ENCODE measurements at regions not wholly inside any gene's neighbourhood (a gene's known extent, or its start where the extent isn't known, plus 50 kb on each side); places are given as distances from the start of the nearest gene placed in this dataset.
"Not testable (repeated sequence)": the region's sequence is repeated elsewhere in the genome, so short reads cannot be mapped to it uniquely, and the experiment has no call there.

DNA sequence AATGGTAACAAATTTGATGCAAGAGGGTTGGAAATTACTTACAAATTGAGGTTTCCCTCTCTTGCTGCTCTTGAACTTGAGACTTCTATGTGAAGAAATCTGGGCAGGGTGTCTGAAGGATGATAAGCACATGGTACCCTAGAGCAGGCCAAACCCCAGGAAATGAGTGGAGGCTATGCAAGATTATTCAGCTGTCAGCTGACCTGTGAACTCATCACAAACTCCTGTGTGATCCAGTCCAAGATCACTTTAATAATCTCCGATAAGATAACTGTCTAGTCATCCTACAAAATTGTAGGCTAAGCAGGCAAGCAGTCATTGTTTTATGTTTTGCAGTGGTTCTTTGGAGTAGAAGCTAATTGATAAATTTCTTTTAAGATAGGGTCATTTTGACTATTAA, 213.1 kb downstream of the BTBD3 start:
- H3K9me3 ChIP-seq, result no peaks in the 10 kb centered on the region
- no peaks in the 10 kb centered on the region for H3K27me3 ChIP-seq (ENCODE audit: insufficient read depth in 3 of 3, low read length in 2 of 3)
- intact Hi-C loops (cut with DNase I), result no loop called here
- WGBS, 3 donors, result 100% methylated on average over 1 of the region's 1 CpG
- no peak overlapping the region for H3K4me3 ChIP-seq
- ATAC-seq (no peak), DNase-seq (no peak)
- H3K27ac ChIP-seq, result no peak overlapping the region
- no peaks in the 10 kb centered on the region for H3K36me3 ChIP-seq (ENCODE audit: insufficient read depth in 1 of 2, low read depth in 1 of 2)
- H3K4me1 ChIP-seq, result no peaks in the 10 kb centered on the region
- TF ChIP-seq, protein P1, sequence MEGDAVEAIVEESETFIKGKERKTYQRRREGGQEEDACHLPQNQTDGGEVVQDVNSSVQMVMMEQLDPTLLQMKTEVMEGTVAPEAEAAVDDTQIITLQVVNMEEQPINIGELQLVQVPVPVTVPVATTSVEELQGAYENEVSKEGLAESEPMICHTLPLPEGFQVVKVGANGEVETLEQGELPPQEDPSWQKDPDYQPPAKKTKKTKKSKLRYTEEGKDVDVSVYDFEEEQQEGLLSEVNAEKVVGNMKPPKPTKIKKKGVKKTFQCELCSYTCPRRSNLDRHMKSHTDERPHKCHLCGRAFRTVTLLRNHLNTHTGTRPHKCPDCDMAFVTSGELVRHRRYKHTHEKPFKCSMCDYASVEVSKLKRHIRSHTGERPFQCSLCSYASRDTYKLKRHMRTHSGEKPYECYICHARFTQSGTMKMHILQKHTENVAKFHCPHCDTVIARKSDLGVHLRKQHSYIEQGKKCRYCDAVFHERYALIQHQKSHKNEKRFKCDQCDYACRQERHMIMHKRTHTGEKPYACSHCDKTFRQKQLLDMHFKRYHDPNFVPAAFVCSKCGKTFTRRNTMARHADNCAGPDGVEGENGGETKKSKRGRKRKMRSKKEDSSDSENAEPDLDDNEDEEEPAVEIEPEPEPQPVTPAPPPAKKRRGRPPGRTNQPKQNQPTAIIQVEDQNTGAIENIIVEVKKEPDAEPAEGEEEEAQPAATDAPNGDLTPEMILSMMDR (IDR thresholded peaks at IDR 0.05), result no peak

DNA sequence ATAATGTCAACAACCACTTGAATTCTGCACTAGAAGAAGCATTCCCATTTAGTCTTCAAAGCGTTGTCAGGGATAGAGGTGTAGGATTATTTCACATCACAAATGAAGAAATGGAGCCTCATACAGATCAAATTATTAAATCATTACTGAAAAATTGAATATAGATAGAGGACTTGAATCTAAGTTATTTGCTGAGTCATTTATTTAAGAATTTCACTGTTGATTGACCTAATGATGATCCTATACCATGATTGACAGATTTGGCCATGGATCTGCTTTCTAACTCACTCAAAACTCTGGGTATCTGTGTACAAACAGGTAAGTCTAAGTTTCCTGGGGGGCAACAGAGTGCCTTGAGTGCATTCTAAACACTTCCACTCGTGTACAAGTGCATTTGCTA, 215.9 kb downstream of the BTBD3 start:
- TF ChIP-seq, protein P1 (IDR thresholded peaks at IDR 0.05), result no peak
- ATAC-seq, result no peak
- Histone ChIP-seq H3K27me3 (ENCODE audit: insufficient read depth in 3 of 3, low read length in 2 of 3) (no peaks in the 10 kb centered on the region), H3K4me1 (no peaks in the 10 kb centered on the region), H3K27ac (no peak overlapping the region), H3K9me3 (peaks cover 12% of the 10 kb centered on the region), H3K4me3 (no peak overlapping the region), H3K36me3 (ENCODE audit: insufficient read depth in 1 of 2, low read depth in 1 of 2) (no peaks in the 10 kb centered on the region)
- intact Hi-C loops (cut with DNase I), result no loop called here
- DNase-seq, result no peak
- WGBS, 3 donors, result 76 to 89% (median 87%) methylated on average over 2 of the region's 2 CpGs

DNA sequence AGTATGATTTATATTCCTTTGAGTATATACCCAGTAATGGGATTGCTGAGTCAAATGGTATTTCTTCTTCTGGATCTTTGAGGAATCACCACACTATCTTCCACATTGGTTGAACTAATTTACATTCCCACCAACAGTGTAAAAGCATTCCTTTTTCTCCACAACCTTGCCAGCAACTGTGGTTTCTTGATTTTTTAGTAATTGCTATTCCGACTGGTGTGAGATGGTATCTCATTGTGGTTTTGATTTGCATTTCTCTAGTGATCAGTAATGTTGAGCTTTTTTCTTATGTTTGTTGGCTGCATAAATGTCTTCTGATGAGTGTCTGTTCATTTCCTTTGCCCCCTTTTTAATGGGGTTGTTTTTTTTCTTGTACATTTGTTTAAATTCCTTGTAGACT, 228.3 kb downstream of the BTBD3 start:
- not testable (repeated sequence) for ATAC-seq

DNA sequence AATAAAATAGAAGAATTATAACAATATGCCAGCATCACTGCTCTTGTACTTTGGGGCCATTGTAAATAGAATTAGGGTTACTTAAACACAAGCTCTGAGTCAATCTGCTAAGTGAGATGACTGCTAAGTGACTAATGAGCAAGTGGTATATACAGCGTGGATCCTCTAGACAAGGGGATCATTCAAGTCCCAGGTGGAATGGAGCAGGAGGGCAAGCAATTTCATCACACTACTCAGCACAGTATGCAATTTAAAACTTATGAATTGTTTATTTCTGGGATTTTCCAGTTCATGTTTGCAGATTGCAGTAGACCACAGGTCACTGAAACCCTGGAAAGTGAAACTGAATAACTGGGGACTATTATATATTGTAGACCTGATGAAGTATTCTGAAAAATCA, 235.3 kb downstream of the BTBD3 start:
- no peaks in the 10 kb centered on the region for H3K4me1 ChIP-seq
- H3K27ac ChIP-seq, result no peak overlapping the region
- intact Hi-C loops (cut with DNase I), result no loop called here
- no peak overlapping the region for H3K4me3 ChIP-seq
- 81 to 94% (median 83%) methylated on average over 1 of the region's 1 CpG for WGBS, 3 donors
- DNase-seq (no peak), ATAC-seq (no peak)
- TF ChIP-seq, protein P1 (IDR thresholded peaks at IDR 0.05), result no peak
- no peaks in the 10 kb centered on the region for H3K36me3 ChIP-seq (ENCODE audit: insufficient read depth in 1 of 2, low read depth in 1 of 2)
- no peaks in the 10 kb centered on the region for H3K9me3 ChIP-seq
- no peaks in the 10 kb centered on the region for H3K27me3 ChIP-seq (ENCODE audit: insufficient read depth in 3 of 3, low read length in 2 of 3)

More for the DNA sequence above, 228.3 kb downstream of the BTBD3 start:
- H3K27me3 ChIP-seq (ENCODE audit: insufficient read depth in 3 of 3, low read length in 2 of 3); H3K4me3 ChIP-seq; DNase-seq; H3K27ac ChIP-seq; H3K4me1 ChIP-seq; H3K36me3 ChIP-seq (ENCODE audit: insufficient read depth in 1 of 2, low read depth in 1 of 2); H3K9me3 ChIP-seq; intact Hi-C loops (cut with DNase I): not testable (repeated sequence)
- 92 to 100% (median 100%) methylated on average over 1 of the region's 1 CpG for WGBS, 3 donors

DNA sequence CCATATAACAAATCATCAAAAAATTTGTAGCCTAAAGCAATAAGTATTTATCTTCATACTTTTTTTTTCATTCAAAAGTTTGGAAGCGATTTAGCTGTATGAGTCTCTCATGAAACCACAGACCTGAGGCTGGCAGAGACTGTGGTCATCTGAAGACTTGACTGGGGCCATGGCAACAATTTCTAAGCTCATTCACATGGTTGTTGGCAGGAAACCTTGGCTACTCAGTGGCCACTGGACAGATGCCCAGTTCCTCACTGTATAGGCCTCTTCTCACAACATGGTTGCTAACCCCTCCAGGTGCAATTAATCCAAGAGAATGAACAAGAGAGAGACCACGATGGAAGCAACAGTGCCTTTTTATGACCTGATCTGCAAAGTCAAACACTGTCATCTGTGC, 235.9 kb downstream of the BTBD3 start:
- H3K27me3 ChIP-seq (ENCODE audit: insufficient read depth in 3 of 3, low read length in 2 of 3), result no peaks in the 10 kb centered on the region
- WGBS, 3 donors, result 52 to 64% (median 59%) methylated on average over 2 of the region's 2 CpGs
- intact Hi-C loops (cut with DNase I), result no loop called here

More for the DNA sequence above, 235.9 kb downstream of the BTBD3 start:
- Histone ChIP-seq H3K36me3 (ENCODE audit: insufficient read depth in 1 of 2, low read depth in 1 of 2) (no peaks in the 10 kb centered on the region), H3K9me3 (no peaks in the 10 kb centered on the region), H3K4me1 (no peaks in the 10 kb centered on the region), H3K27ac (no peak overlapping the region), H3K4me3 (no peak overlapping the region)
- TF ChIP-seq, protein P1 (IDR thresholded peaks at IDR 0.05), result no peak
- ATAC-seq, result no peak
- DNase-seq, result no peak
